ENCODE measurements at regions not wholly inside any gene's neighbourhood (a gene's known extent, or its start where the extent isn't known, plus 50 kb on each side); places are given as distances from the start of the nearest gene placed in this dataset.
A peak's percentile ranks its signal among the peaks of the same experiment; 100 is the strongest.

DNA sequence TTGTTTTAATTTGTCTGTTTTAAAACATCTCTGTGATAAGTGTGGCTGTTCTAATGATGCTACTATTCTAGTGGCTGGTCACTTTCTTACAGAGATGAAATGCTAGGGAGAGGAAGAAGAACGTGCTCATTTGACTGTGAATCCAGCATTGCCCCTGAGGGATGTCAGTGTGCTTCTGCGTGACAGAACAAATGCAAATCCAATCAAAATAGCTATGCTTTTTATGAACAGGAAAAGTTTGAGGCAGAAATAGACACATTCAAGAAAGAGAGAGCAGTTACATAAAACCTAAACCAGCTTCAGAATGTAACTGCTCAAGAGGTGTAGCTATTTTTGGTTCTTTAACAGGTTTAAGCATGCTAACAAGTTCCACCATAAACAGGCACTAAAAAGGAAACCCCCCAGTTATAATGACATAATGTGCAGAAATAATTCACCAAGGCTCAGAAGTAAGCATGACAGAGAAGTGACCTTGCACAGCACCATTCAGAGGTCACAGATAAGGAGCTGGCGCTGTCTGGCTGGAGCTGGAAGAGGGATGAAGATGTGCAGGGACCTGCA, 385.3 kb downstream of the EPM2A start:
- Mint-ChIP-seq H3K27ac (ENCODE audit: unreplicated experiment) (no peak overlapping the region), H3K9me3 (ENCODE audit: unreplicated experiment) (peaks cover 2% of the 10 kb centered on the region), H3K4me3 (ENCODE audit: unreplicated experiment) (no peak overlapping the region), H3K4me1 (ENCODE audit: low read depth, unreplicated experiment) (peaks cover 20% of the 10 kb centered on the region), H3K36me3 (ENCODE audit: unreplicated experiment) (no peaks in the 10 kb centered on the region), H3K27me3 (ENCODE audit: unreplicated experiment) (peaks cover 2% of the 10 kb centered on the region)
- DNase-seq: no peak
- TF ChIP-seq, protein P1, sequence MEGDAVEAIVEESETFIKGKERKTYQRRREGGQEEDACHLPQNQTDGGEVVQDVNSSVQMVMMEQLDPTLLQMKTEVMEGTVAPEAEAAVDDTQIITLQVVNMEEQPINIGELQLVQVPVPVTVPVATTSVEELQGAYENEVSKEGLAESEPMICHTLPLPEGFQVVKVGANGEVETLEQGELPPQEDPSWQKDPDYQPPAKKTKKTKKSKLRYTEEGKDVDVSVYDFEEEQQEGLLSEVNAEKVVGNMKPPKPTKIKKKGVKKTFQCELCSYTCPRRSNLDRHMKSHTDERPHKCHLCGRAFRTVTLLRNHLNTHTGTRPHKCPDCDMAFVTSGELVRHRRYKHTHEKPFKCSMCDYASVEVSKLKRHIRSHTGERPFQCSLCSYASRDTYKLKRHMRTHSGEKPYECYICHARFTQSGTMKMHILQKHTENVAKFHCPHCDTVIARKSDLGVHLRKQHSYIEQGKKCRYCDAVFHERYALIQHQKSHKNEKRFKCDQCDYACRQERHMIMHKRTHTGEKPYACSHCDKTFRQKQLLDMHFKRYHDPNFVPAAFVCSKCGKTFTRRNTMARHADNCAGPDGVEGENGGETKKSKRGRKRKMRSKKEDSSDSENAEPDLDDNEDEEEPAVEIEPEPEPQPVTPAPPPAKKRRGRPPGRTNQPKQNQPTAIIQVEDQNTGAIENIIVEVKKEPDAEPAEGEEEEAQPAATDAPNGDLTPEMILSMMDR (IDR thresholded peaks at IDR 0.05; ENCODE audit: partially characterized antibody, unreplicated experiment): no peak

- DNase-seq: no peak
- peaks cover 20% of the 10 kb centered on the region for H3K4me1 Mint-ChIP-seq (ENCODE audit: low read depth, unreplicated experiment)
These were observed 384.4 kb downstream of the EPM2A start for GRCh38 chr6:145350928-145351327.

GRCh38 chr6:145352382-145353080, 382.8 kb downstream of the EPM2A start:
- H3K9me3 Mint-ChIP-seq (ENCODE audit: unreplicated experiment): peaks cover 2% of the 10 kb centered on the region
- H3K27me3 Mint-ChIP-seq (ENCODE audit: unreplicated experiment): peaks cover 2% of the 10 kb centered on the region
- DNase-seq: no peak
- no peak overlapping the region for H3K27ac Mint-ChIP-seq (ENCODE audit: unreplicated experiment)
- H3K36me3 Mint-ChIP-seq (ENCODE audit: unreplicated experiment): no peaks in the 10 kb centered on the region
- H3K4me1 Mint-ChIP-seq (ENCODE audit: low read depth, unreplicated experiment): peaks cover 20% of the 10 kb centered on the region
- TF ChIP-seq, protein P1 (IDR thresholded peaks at IDR 0.05; ENCODE audit: partially characterized antibody, unreplicated experiment): no peak
- no peak overlapping the region for H3K4me3 Mint-ChIP-seq (ENCODE audit: unreplicated experiment)

More at GRCh38 chr6:145350928-145351327, 384.4 kb downstream of the EPM2A start:
- no peak overlapping the region for H3K4me3 Mint-ChIP-seq (ENCODE audit: unreplicated experiment)
- H3K36me3 Mint-ChIP-seq (ENCODE audit: unreplicated experiment): no peaks in the 10 kb centered on the region
- H3K27me3 Mint-ChIP-seq (ENCODE audit: unreplicated experiment): peaks cover 2% of the 10 kb centered on the region
- peak overlapping the region; percentile 50 for H3K27ac Mint-ChIP-seq (ENCODE audit: unreplicated experiment)
- H3K9me3 Mint-ChIP-seq (ENCODE audit: unreplicated experiment): peaks cover 2% of the 10 kb centered on the region
- TF ChIP-seq, protein P1 (IDR thresholded peaks at IDR 0.05; ENCODE audit: partially characterized antibody, unreplicated experiment): no peak

- Mint-ChIP-seq H3K9me3 (ENCODE audit: unreplicated experiment) (no peaks in the 10 kb centered on the region), H3K36me3 (ENCODE audit: unreplicated experiment) (no peaks in the 10 kb centered on the region), H3K27ac (ENCODE audit: unreplicated experiment) (no peak overlapping the region), H3K4me3 (ENCODE audit: unreplicated experiment) (no peak overlapping the region), H3K4me1 (ENCODE audit: low read depth, unreplicated experiment) (no peaks in the 10 kb centered on the region), H3K27me3 (ENCODE audit: unreplicated experiment) (no peaks in the 10 kb centered on the region)
- TF ChIP-seq, protein P1 (IDR thresholded peaks at IDR 0.05; ENCODE audit: partially characterized antibody, unreplicated experiment): no peak
- no peak for DNase-seq
These were observed 374.5 kb downstream of the EPM2A start for GRCh38 chr6:145360865-145361264.

DNA sequence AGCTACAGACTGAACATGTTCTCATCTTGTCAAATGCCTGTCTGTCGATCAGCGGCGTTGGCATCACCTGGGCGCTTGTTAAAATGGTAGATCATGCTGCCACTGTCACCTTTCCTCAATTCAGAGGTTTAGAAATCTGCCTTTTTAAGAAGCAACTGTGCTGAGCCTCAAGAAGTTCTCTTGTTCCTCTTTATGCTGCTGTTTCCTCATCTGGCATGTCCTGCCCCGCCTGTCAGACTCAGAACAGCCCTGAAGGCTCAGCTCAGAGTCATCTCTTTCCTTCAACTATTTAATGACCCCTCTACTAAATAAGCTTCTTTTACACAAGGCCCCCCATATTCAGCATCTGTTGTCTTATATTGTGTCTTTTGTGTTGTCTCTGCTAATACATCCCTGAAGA, 368.2 kb downstream of the EPM2A start:
- no peak overlapping the region for H3K27ac Mint-ChIP-seq (ENCODE audit: unreplicated experiment)
- H3K4me3 Mint-ChIP-seq (ENCODE audit: unreplicated experiment): no peak overlapping the region
- H3K36me3 Mint-ChIP-seq (ENCODE audit: unreplicated experiment): no peaks in the 10 kb centered on the region

More for the DNA sequence above, 368.2 kb downstream of the EPM2A start:
- Mint-ChIP-seq H3K4me1 (ENCODE audit: low read depth, unreplicated experiment) (no peaks in the 10 kb centered on the region), H3K9me3 (ENCODE audit: unreplicated experiment) (peaks cover 2% of the 10 kb centered on the region), H3K27me3 (ENCODE audit: unreplicated experiment) (no peaks in the 10 kb centered on the region)
- DNase-seq: no peak
- TF ChIP-seq, protein P1 (IDR thresholded peaks at IDR 0.05; ENCODE audit: partially characterized antibody, unreplicated experiment): no peak
